ENCODE measurements at regions not wholly inside any gene's neighbourhood (a gene's known extent, or its start where the extent isn't known, plus 50 kb on each side); places are given as distances from the start of the nearest gene placed in this dataset.

DNA sequence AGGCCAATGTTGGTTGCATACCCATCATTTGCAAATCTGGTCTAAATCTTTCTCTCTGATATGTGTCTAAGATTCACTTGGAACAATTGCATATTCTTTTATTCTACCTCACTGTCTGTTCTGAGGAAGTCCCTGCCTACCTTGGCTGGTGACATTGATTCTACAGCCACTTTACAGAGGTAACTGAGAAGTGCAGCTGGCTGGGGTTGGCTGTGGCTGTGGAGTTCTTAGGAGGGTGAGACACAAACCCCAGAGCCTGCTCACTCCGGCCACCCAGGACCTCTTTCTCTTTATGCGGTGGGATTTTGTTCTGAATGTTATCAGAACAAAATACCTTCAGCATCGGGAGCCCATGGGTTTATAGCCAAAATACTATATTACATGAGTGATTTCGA lies 54.5 kb upstream of the IRS2 start:
- Mint-ChIP-seq H3K4me3 (ENCODE audit: low read depth) (no peak overlapping the region), H3K36me3 (ENCODE audit: insufficient read depth) (no peaks in the 10 kb centered on the region), H3K9me3 (ENCODE audit: low read depth) (no peaks in the 10 kb centered on the region), H3K27me3 (no peaks in the 10 kb centered on the region), H3K4me1 (ENCODE audit: low read depth) (peaks cover 20% of the 10 kb centered on the region), H3K27ac (no peak overlapping the region)
- TF ChIP-seq CTCF (IDR thresholded peaks at IDR 0.05; ENCODE audit: unreplicated experiment): no peak
- no peak for DNase-seq (ENCODE audit: low spot score, unreplicated experiment)

DNA sequence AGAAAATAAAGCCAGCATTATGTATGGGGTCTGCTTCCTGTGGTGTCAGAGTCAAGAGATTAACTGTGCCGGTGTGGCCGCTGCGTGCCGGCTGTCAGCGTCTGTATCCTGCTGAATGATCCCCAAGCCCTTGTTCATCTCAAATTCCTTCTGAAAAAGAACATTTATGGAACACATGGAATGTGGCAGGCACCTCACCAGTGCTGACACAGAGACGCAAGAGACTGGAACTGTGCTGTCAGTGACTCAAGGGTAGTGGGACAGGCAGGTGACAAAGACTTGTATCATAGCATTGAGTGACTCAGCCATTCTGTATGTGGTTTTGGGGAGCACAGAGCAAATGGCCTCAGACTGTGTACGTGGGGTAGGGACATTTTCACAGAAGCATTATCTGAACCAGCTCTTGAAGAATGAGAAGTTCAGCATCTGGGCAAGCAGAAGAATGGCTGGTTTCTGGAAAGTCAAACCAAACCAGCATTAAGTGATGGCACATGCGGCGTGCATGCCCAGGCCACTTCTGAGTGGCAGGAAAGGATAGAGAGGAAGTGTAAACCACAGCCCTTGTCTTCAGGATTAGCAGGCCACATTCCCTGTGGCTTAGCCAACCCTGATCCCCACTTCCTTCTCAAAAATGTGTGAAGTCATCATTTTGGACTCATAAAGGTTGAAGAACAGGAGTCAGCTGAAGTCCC lies 54.0 kb upstream of the IRS2 start:
- Mint-ChIP-seq H3K27me3 (no peaks in the 10 kb centered on the region), H3K4me3 (ENCODE audit: low read depth) (no peak overlapping the region), H3K27ac (no peak overlapping the region), H3K4me1 (ENCODE audit: low read depth) (peaks cover 22% of the 10 kb centered on the region), H3K36me3 (ENCODE audit: insufficient read depth) (no peaks in the 10 kb centered on the region), H3K9me3 (ENCODE audit: low read depth) (no peaks in the 10 kb centered on the region)
- no peak for DNase-seq (ENCODE audit: low spot score, unreplicated experiment)
- no peak for TF ChIP-seq CTCF (IDR thresholded peaks at IDR 0.05; ENCODE audit: unreplicated experiment)

DNA sequence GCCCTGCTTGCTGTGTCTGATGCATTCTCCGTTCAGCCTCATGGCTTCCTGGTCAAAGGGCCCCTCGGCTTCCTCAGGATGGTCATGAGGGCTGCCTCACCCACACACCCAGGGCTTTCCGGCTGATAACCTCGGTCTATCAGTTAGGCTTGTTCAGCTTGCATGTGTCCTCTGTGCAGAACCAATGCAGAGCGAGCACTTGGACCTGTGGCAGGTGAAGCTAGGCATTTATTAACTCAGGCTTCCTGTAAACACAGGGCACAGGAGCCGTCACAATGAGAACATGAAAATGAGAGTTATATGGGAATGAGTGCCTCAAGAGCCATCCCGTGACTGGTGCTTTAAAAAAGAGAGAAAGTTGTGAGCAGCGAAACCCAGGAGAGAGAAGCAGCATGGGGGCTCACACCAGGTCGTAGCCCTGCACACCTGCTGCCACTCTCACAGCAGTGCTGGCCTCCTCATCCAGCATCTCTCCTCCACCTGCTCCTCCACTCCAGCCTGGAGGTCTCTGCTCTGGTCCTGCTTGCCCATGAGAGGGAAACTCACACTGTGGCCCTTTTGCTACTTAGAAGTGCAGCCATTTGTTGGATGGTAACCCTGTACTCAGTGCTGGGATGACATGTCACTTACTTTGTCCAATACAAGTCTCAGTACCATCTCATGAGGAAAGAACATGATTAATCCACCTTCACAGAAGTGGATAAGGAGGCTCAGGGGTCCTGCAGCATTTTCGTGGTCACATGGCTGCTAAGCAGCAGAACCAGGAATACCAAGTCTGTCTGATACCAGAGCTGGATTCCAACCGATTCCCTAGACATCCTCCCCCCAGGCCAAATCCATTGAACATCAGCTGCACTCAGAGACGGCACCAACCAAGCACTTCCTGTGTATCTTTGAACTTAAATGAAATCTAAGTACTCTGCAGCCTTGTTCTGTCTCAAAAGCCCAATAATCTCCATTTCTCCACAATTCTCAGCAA lies 50.5 kb upstream of the IRS2 start:
- H3K9me3 Mint-ChIP-seq (ENCODE audit: low read depth): no peaks in the 10 kb centered on the region
- peak overlapping the region; percentile 95 for H3K27ac Mint-ChIP-seq
- DNase-seq (ENCODE audit: low spot score, unreplicated experiment): no peak
- H3K36me3 Mint-ChIP-seq (ENCODE audit: insufficient read depth): no peaks in the 10 kb centered on the region
- peaks cover 30% of the 10 kb centered on the region for H3K4me1 Mint-ChIP-seq (ENCODE audit: low read depth)
- H3K27me3 Mint-ChIP-seq: no peaks in the 10 kb centered on the region
- H3K4me3 Mint-ChIP-seq (ENCODE audit: low read depth): peak overlapping the region; percentile 32
- TF ChIP-seq CTCF (IDR thresholded peaks at IDR 0.05; ENCODE audit: unreplicated experiment): no peak

Data from progenitor cell of endocrine pancreas (in vitro differentiated cells).